ENCODE measurements at regions not wholly inside any gene's neighbourhood (a gene's known extent, or its start where the extent isn't known, plus 50 kb on each side); places are given as distances from the start of the nearest gene placed in this dataset.

DNA sequence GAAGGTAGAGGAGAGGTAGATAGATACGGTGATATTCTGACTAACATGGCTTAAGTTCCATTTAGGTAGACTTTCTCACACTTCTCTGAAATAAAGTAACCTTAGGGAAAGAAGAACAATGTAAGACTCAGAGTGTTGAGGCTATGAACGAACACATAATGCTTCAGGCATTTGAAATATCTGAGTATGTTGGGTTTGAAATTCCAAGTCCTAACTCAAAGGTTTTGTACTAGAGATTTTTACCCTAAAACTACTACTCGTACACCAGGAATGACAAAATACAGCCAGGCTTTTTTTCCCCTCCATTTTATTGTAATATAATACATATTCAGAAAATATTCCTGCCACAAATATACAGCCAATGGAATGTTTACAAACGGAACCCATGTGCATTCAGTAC is 592.6 kb downstream of the ETS1 start:
- H3K9ac ChIP-seq, result no peak overlapping the region
- POLR2A ChIA-PET, result no interaction called here
- no peak for DNase-seq

GRCh38 chr11:127993788-127994187 is 593.6 kb downstream of the ETS1 start:
- no peaks in the 10 kb centered on the region for H3K9me2 ChIP-seq
- H3K4me1 ChIP-seq (ENCODE audit: control insufficient read depth in 1 of 2, insufficient read depth in 2 of 2, low read depth in 1 of 2, low read length in 1 of 2), result peaks cover 0 to 5% of the 10 kb centered on the region in 2 experiments; a peak in 1 of 4 replicates
- ChIA-PET CTCF (interaction anchor here (0.7 kb wide), 1 partner anchor 150 kb away, joined by 3 read pairs; no protein-coding TSS in a partner anchor), POLR2A (no interaction called here)
- H3K9me3 ChIP-seq, result no peaks in the 10 kb centered on the region
- H3K4me2 ChIP-seq, result no peak overlapping the region
- 90% methylated on average over 7 of the region's 7 CpGs for WGBS (ENCODE audit: low lambda C conversion rate)
- H2AFZ ChIP-seq (ENCODE audit: low read depth), result no peak overlapping the region
- H3F3A ChIP-seq (replicated peaks; ENCODE audit: insufficient read depth), result peaks cover 4% of the 10 kb centered on the region
- no peaks in the 10 kb centered on the region for H4K20me1 ChIP-seq (ENCODE audit: insufficient read depth)
- no peak overlapping the region for H3K27ac ChIP-seq (ENCODE audit: low read depth in 2 of 2, low read length in 1 of 2)
- H3K27me3 ChIP-seq (ENCODE audit: insufficient read depth), result no peaks in the 10 kb centered on the region
- H3K79me2 ChIP-seq (ENCODE audit: insufficient read depth), result no peaks in the 10 kb centered on the region
- no peaks in the 10 kb centered on the region for H3K36me3 ChIP-seq (replicated peaks in 1 of 2; ENCODE audit: control insufficient read depth in 1 of 2, insufficient read depth in 2 of 2, low read length in 1 of 2)
- DNase-seq, result no peak
- no peak overlapping the region for H3K4me3 ChIP-seq (ENCODE audit: low read depth in 2 of 2, low read length in 1 of 2)
- TF ChIP-seq USF1 (IDR thresholded peaks at IDR 0.05; ENCODE audit: borderline replicate concordance, low read depth) (no peak), RCOR1 (IDR thresholded peaks at IDR 0.05; ENCODE audit: low read length) (no peak), RAD21 (IDR thresholded peaks at IDR 0.05; ENCODE audit: low read length) (peak; percentile 15; the same call in 1 of the 2 replicates)
- TF ChIP-seq, protein P1, sequence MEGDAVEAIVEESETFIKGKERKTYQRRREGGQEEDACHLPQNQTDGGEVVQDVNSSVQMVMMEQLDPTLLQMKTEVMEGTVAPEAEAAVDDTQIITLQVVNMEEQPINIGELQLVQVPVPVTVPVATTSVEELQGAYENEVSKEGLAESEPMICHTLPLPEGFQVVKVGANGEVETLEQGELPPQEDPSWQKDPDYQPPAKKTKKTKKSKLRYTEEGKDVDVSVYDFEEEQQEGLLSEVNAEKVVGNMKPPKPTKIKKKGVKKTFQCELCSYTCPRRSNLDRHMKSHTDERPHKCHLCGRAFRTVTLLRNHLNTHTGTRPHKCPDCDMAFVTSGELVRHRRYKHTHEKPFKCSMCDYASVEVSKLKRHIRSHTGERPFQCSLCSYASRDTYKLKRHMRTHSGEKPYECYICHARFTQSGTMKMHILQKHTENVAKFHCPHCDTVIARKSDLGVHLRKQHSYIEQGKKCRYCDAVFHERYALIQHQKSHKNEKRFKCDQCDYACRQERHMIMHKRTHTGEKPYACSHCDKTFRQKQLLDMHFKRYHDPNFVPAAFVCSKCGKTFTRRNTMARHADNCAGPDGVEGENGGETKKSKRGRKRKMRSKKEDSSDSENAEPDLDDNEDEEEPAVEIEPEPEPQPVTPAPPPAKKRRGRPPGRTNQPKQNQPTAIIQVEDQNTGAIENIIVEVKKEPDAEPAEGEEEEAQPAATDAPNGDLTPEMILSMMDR (IDR thresholded peaks at IDR 0.05), result peak; percentile 29; the same call in 1 of the 2 replicates
- no peak overlapping the region for H3K9ac ChIP-seq

More for the DNA sequence above, 592.6 kb downstream of the ETS1 start:
- no peaks in the 10 kb centered on the region for H3K9me3 ChIP-seq
- TF ChIP-seq, protein P2, sequence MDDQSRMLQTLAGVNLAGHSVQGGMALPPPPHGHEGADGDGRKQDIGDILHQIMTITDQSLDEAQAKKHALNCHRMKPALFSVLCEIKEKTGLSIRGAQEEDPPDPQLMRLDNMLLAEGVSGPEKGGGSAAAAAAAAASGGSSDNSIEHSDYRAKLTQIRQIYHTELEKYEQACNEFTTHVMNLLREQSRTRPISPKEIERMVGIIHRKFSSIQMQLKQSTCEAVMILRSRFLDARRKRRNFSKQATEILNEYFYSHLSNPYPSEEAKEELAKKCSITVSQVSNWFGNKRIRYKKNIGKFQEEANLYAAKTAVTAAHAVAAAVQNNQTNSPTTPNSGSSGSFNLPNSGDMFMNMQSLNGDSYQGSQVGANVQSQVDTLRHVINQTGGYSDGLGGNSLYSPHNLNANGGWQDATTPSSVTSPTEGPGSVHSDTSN (IDR thresholded peaks at IDR 0.05), result no peak
- TF ChIP-seq, protein P3, sequence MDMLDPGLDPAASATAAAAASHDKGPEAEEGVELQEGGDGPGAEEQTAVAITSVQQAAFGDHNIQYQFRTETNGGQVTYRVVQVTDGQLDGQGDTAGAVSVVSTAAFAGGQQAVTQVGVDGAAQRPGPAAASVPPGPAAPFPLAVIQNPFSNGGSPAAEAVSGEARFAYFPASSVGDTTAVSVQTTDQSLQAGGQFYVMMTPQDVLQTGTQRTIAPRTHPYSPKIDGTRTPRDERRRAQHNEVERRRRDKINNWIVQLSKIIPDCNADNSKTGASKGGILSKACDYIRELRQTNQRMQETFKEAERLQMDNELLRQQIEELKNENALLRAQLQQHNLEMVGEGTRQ (IDR thresholded peaks at IDR 0.05; ENCODE audit: borderline replicate concordance, low read depth, low read length), result no peak
- TF ChIP-seq TCF12 (IDR thresholded peaks at IDR 0.05) (no peak), FOXJ3 (CRISPR knock-in tag; IDR thresholded peaks at IDR 0.05) (no peak), YY1 (IDR thresholded peaks at IDR 0.05; ENCODE audit: low read depth) (no peak), MEF2A (IDR thresholded peaks at IDR 0.05; ENCODE audit: borderline replicate concordance, low read depth) (no peak), MXI1 (IDR thresholded peaks at IDR 0.05; ENCODE audit: low read depth, low read length) (no peak), EZH2phosphoT487 (IDR thresholded peaks at IDR 0.05; ENCODE audit: borderline replicate concordance, low read depth) (no peak)
- TF ChIP-seq, protein P4, sequence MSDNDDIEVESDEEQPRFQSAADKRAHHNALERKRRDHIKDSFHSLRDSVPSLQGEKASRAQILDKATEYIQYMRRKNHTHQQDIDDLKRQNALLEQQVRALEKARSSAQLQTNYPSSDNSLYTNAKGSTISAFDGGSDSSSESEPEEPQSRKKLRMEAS (IDR thresholded peaks at IDR 0.05; ENCODE audit: low read depth), result no peak
- CTCF ChIA-PET, result interaction anchor here (0.7 kb wide), 1 partner anchor 151 kb away, joined by 3 read pairs; no protein-coding TSS in a partner anchor
- H3K4me2 ChIP-seq, result peak overlapping the region; percentile 60; the same call in 1 of the 2 replicates
- H3K27ac ChIP-seq (ENCODE audit: low read depth in 2 of 2, low read length in 1 of 2), result peak overlapping the region in 1 of 2 experiments; percentile 19; a peak in 1 of 4 replicates
- H3K36me3 ChIP-seq (replicated peaks in 1 of 2; ENCODE audit: control insufficient read depth in 1 of 2, insufficient read depth in 2 of 2, low read length in 1 of 2), result no peaks in the 10 kb centered on the region
- H3K9me2 ChIP-seq, result no peaks in the 10 kb centered on the region
- WGBS (ENCODE audit: low lambda C conversion rate), result 30% methylated on average over 4 of the region's 4 CpGs
- H3K4me1 ChIP-seq (ENCODE audit: control insufficient read depth in 1 of 2, insufficient read depth in 2 of 2, low read depth in 1 of 2, low read length in 1 of 2), result peaks cover 0 to 5% of the 10 kb centered on the region in 2 experiments; a peak in 1 of 4 replicates
- no peaks in the 10 kb centered on the region for H3K27me3 ChIP-seq (ENCODE audit: insufficient read depth)
- no peak overlapping the region for H3K4me3 ChIP-seq (ENCODE audit: low read depth in 2 of 2, low read length in 1 of 2)
- no peaks in the 10 kb centered on the region for H3K79me2 ChIP-seq (ENCODE audit: insufficient read depth)
- peaks cover 4% of the 10 kb centered on the region for H3F3A ChIP-seq (replicated peaks; ENCODE audit: insufficient read depth)
- H2AFZ ChIP-seq (ENCODE audit: low read depth), result peak overlapping the region; percentile 29; the same call in 1 of the 2 replicates
- no peaks in the 10 kb centered on the region for H4K20me1 ChIP-seq (ENCODE audit: insufficient read depth)

Data from SK-N-SH (cell line).